ENCODE measurements at regions not wholly inside any gene's neighbourhood (a gene's known extent, or its start where the extent isn't known, plus 50 kb on each side); places are given as distances from the start of the nearest gene placed in this dataset.
"Not testable (repeated sequence)": the region's sequence is repeated elsewhere in the genome, so short reads cannot be mapped to it uniquely, and the experiment has no call there.

GRCh38 chr15:44904651-44905340 is 51.7 kb upstream of the TERB2 start:
- not testable (repeated sequence) for H3K36me3 ChIP-seq (ENCODE audit: insufficient read depth, low read length); H3K27ac ChIP-seq (ENCODE audit: low read length); H3K4me2 ChIP-seq (ENCODE audit: low read length); H3K27me3 ChIP-seq (ENCODE audit: insufficient read depth, low read depth, low read length); H3K9ac ChIP-seq (ENCODE audit: low read length); H3K9me2 ChIP-seq (ENCODE audit: insufficient read depth, low read length); H3K9me3 ChIP-seq (ENCODE audit: low read length); H2AFZ ChIP-seq (ENCODE audit: low read depth, low read length); H3K79me2 ChIP-seq (replicated peaks; ENCODE audit: insufficient read depth, low read length); H3K4me3 ChIP-seq (ENCODE audit: low read length); H3F3A ChIP-seq (ENCODE audit: insufficient read depth, low read length, poor library complexity, severe bottlenecking); H4K20me1 ChIP-seq (ENCODE audit: insufficient read depth)

Small RNA genes in the stretch of these regions (small RNA-seq; reads per million reads assigned to genes)
- gene RF00019 (0 to 1.2 (median 0) reads per million in 3 experiments), gene RNU1-119P (0 to 0.16 (median 0) reads per million in 3 experiments)

Measured in neural cell (in vitro differentiated cells).